ENCODE measurements at regions not wholly inside any gene's neighbourhood (a gene's known extent, or its start where the extent isn't known, plus 50 kb on each side); places are given as distances from the start of the nearest gene placed in this dataset.

DNA sequence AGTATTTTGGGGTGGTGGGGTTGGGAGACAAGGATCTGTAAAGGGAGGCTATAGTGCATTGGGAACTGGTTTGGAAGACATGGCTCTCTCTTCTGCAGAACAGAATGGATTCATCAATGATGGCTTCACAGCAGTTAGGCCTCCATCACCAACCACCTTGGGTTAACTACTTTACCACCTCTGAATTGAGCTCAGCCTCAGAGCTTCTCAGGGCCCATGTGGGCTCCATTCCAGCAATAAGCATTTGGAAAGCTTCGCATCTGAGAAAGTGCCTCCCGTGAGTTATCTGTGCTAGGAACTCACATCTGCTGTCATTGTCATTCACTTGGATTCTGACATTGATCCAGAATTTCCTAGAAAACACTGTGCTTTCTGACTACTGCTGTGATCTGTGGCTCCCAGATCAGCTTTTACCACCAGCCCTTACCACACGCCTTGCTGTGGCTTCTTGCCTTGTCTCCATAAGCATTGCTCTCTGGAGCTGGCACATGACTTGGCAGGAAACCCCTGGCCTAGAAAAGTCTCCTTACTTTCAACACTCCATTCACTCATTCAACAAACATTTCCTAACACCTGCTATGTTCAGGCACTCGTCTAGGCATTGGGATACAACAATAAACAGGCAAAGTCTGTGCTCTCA lies 70.7 kb upstream of the ADO start:
- no peak for ATAC-seq (ENCODE audit: insufficient read depth, low FRiP score)
- Histone ChIP-seq H3K9ac (ENCODE audit: insufficient read depth in 1 of 2, low read length in 2 of 2) (no peak overlapping the region), H3K27ac (ENCODE audit: low read depth in 1 of 2, low read length in 1 of 2) (no peak overlapping the region), H3K36me3 (ENCODE audit: control insufficient read depth in 4 of 4, insufficient read depth in 4 of 4, low read length in 4 of 4) (no peaks in the 10 kb centered on the region), H3K4me1 (ENCODE audit: control insufficient read depth in 5 of 5, insufficient read depth in 5 of 5, low read length in 5 of 5) (peaks cover 0 to 5% (median 0%) of the 10 kb centered on the region in 5 donors), H3K4me3 (no peak overlapping the region), H3K9me3 (ENCODE audit: control insufficient read depth in 4 of 4, insufficient read depth in 3 of 4, low read length in 3 of 4) (peaks cover 0 to 3% (median 0%) of the 10 kb centered on the region in 4 donors), H3K27me3 (ENCODE audit: control insufficient read depth in 3 of 3, insufficient read depth in 3 of 3, low read length in 2 of 3) (no peaks in the 10 kb centered on the region)
- DNase-seq, result peak in 1 of 3 donors; percentile 8
- TF ChIP-seq CTCF (IDR thresholded peaks at IDR 0.05; ENCODE audit: control extremely low read depth, extremely low read depth), result no peak
- 71 to 77% methylated on average over 4 of the region's 4 CpGs for WGBS, 2 donors

DNA sequence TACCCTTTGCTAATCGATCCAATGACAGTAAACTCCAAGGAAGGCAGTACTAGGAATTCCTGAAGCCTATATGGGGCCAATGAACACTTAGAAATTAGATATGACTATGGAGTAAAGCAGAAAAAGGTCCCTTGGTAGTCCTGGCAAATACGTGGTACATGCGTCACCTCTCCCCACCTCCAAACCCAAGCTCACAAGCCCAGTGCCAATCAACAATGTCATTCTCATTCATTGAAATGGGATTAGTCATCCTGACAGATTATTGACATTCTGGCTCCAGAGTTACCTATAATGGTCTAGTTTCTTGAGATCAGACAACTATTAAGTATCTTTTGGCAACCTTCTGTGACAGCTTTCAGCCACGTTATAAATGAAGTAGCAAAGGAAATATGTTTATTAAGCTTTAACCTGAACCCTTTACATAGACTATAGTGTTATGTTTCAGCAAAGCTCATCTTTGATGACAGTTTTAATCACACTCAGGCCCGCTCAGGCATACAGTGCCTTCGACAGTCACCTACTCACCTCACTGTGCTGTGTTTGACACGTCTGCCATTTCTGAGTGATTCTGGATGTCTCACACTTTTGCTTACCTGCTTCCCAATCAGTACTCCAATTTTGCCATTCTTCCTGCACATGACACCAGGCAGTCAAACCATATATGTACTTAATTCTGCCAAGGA lies 69.6 kb upstream of the ADO start:
- Histone ChIP-seq H3K4me1 (ENCODE audit: control insufficient read depth in 5 of 5, insufficient read depth in 5 of 5, low read length in 5 of 5) (peaks cover 0 to 5% (median 0%) of the 10 kb centered on the region in 5 donors), H3K36me3 (ENCODE audit: control insufficient read depth in 4 of 4, insufficient read depth in 4 of 4, low read length in 4 of 4) (no peaks in the 10 kb centered on the region), H3K4me3 (no peak overlapping the region), H3K9ac (ENCODE audit: insufficient read depth in 1 of 2, low read length in 2 of 2) (no peak overlapping the region), H3K27me3 (ENCODE audit: control insufficient read depth in 3 of 3, insufficient read depth in 3 of 3, low read length in 2 of 3) (no peaks in the 10 kb centered on the region), H3K27ac (ENCODE audit: low read depth in 1 of 2, low read length in 1 of 2) (no peak overlapping the region), H3K9me3 (ENCODE audit: control insufficient read depth in 4 of 4, insufficient read depth in 3 of 4, low read length in 3 of 4) (peaks cover 0 to 3% (median 0%) of the 10 kb centered on the region in 4 donors)
- ATAC-seq (ENCODE audit: insufficient read depth, low FRiP score), result no peak
- DNase-seq, result no peak
- TF ChIP-seq CTCF (IDR thresholded peaks at IDR 0.05; ENCODE audit: control extremely low read depth, extremely low read depth), result no peak
- 93 to 95% methylated on average over 7 of the region's 7 CpGs for WGBS, 2 donors

- Histone ChIP-seq H3K9ac (ENCODE audit: insufficient read depth in 1 of 2, low read length in 2 of 2) (no peak overlapping the region), H3K4me3 (no peak overlapping the region), H3K4me1 (ENCODE audit: control insufficient read depth in 5 of 5, insufficient read depth in 5 of 5, low read length in 5 of 5) (peaks cover 0 to 5% (median 0%) of the 10 kb centered on the region in 5 donors), H3K27me3 (ENCODE audit: control insufficient read depth in 3 of 3, insufficient read depth in 3 of 3, low read length in 2 of 3) (no peaks in the 10 kb centered on the region), H3K9me3 (ENCODE audit: control insufficient read depth in 4 of 4, insufficient read depth in 3 of 4, low read length in 3 of 4) (peaks cover 0 to 3% (median 0%) of the 10 kb centered on the region in 4 donors), H3K36me3 (ENCODE audit: control insufficient read depth in 4 of 4, insufficient read depth in 4 of 4, low read length in 4 of 4) (no peaks in the 10 kb centered on the region), H3K27ac (ENCODE audit: low read depth in 1 of 2, low read length in 1 of 2) (no peak overlapping the region)
- ATAC-seq (ENCODE audit: insufficient read depth, low FRiP score), result no peak
- no peak for TF ChIP-seq CTCF (IDR thresholded peaks at IDR 0.05; ENCODE audit: control extremely low read depth, extremely low read depth)
- 39 to 41% methylated on average over 2 of the region's 2 CpGs for WGBS, 2 donors
- peak in 1 of 3 donors; percentile 13 for DNase-seq
Measured at GRCh38 chr10:62735464-62736167, 68.9 kb upstream of the ADO start.
